Bone marrow (tissue), 2 donors: ENCODE measurements at regions not wholly inside any gene's neighbourhood (a gene's known extent, or its start where the extent isn't known, plus 50 kb on each side); places are given as distances from the start of the nearest gene placed in this dataset.

ENCODE experiments used
- DNase-seq, 2 donors: peaks; one replicate each; lab custom pipeline; 2025; lab: John Stamatoyannopoulos, UW

GRCh38 chr3:66851894-66852613 is 146.1 kb upstream of the KBTBD8 start:
- DNase-seq = no peak

GRCh38 chr3:66854601-66855151 is 143.4 kb upstream of the KBTBD8 start:
- DNase-seq = no peak

GRCh38 chr3:66856533-66856932 is 141.6 kb upstream of the KBTBD8 start:
- no peak for DNase-seq

GRCh38 chr3:66858656-66859381 is 139.3 kb upstream of the KBTBD8 start:
- DNase-seq = no peak

GRCh38 chr3:66860771-66861170 is 137.3 kb upstream of the KBTBD8 start:
- no peak for DNase-seq

- no peak for DNase-seq
These were observed 134.6 kb upstream of the KBTBD8 start for GRCh38 chr3:66863205-66864111.

GRCh38 chr3:66884659-66885058 is 113.4 kb upstream of the KBTBD8 start:
- no peak for DNase-seq

- no peak for DNase-seq
These were observed 112.6 kb upstream of the KBTBD8 start for GRCh38 chr3:66885326-66886000.

GRCh38 chr3:66889750-66890494 is 108.2 kb upstream of the KBTBD8 start:
- no peak for DNase-seq

- no peak for DNase-seq
These were observed 100.0 kb upstream of the KBTBD8 start for GRCh38 chr3:66898155-66898554.

- no peak for DNase-seq
These were observed 93.8 kb upstream of the KBTBD8 start for GRCh38 chr3:66904336-66904735.

GRCh38 chr3:66904831-66905493 is 93.1 kb upstream of the KBTBD8 start:
- no peak for DNase-seq

GRCh38 chr3:66907136-66907535 is 91.0 kb upstream of the KBTBD8 start:
- no peak for DNase-seq

GRCh38 chr3:66910266-66911055 is 87.6 kb upstream of the KBTBD8 start:
- DNase-seq = no peak

GRCh38 chr3:66912306-66912705 is 85.8 kb upstream of the KBTBD8 start:
- no peak for DNase-seq

- DNase-seq = no peak
These were observed 76.0 kb upstream of the KBTBD8 start for GRCh38 chr3:66922058-66922457.

- DNase-seq = no peak
These were observed 74.1 kb upstream of the KBTBD8 start for GRCh38 chr3:66923969-66924368.

GRCh38 chr3:66928252-66928651 is 69.9 kb upstream of the KBTBD8 start:
- no peak for DNase-seq

GRCh38 chr3:66931291-66931690 is 66.8 kb upstream of the KBTBD8 start:
- no peak for DNase-seq

- DNase-seq = no peak
These were observed 66.4 kb upstream of the KBTBD8 start for GRCh38 chr3:66931699-66932098.
